GM12878 (cell line): ENCODE measurements at regions not wholly inside any gene's neighbourhood (a gene's known extent, or its start where the extent isn't known, plus 50 kb on each side); places are given as distances from the start of the nearest gene placed in this dataset.

Source experiments
- ATAC-seq: fragments of 200-7000 bp; cut with Tn5 transposase; 3 replicates; pipeline ENCODE4 v1.9.1; 2020; ENCODE audit warnings: mild to moderate bottlenecking, moderate library complexity
- BruUV-seq: library from RNA; stranded (reverse); fragments of 400-500 nt; replicated peaks from 2 replicates; lab custom pipeline; 2021; lab: Mats Ljungman, UMichigan
- CTCF ChIA-PET: fragments of 300-600 bp; sonication (Branson Sonifier 250); formaldehyde crosslinking; extraction: SDS; loops from one replicate; lab custom pipeline; 2021; ENCODE audit warnings: inconsistent platforms; lab: Yijun Ruan, JAX
- POLR2A ChIA-PET: fragments of 350-600 bp; formaldehyde crosslinking; extraction: SDS; loops from one replicate; lab custom pipeline; 2021; ENCODE audit warnings: inconsistent platforms; lab: Charles Lee
- RAD21 ChIA-PET: fragments of 300-600 bp; sonication (Branson Sonifier 250); formaldehyde crosslinking; loops from one replicate; lab custom pipeline; 2023; ENCODE audit warnings: antibody characterized with exemption; ENCODE audit not compliant: unreplicated experiment; lab: Charles Lee
- SMC1A ChIA-PET: fragments of 300-600 bp; sonication (Branson Sonifier 250); formaldehyde crosslinking; loops from one replicate; lab custom pipeline; 2023; ENCODE audit not compliant: unreplicated experiment, uncharacterized antibody; lab: Charles Lee
- DNase-seq: peaks from one replicate; pipeline ENCODE4 v3.0.0-alpha.2; 2011; ENCODE audit warnings: low read depth, low spot score
- FAIRE-seq: peaks from 3 replicates; lab custom pipeline; 2011; peaks lifted over from hg19 to GRCh38; lab: Jason Lieb, UNC
- H2AFZ ChIP-seq: 2 replicates; pipeline ENCODE4 v1.6.0; 2011; ENCODE audit warnings: low read depth, low read length, control low read depth; ENCODE audit not compliant: control insufficient read depth
- H3K27ac ChIP-seq: 2 replicates; pipeline ENCODE4 v1.5.1; 2011; ENCODE audit warnings: control low read depth; ENCODE audit not compliant: control insufficient read depth, insufficient read depth
- H3K27me3 ChIP-seq, 2 experiments: replicated peaks in 1 of 2; 2 replicates each; pipeline versions ENCODE4 v1.6.0 to v1.6.1; 2011; ENCODE audit warnings: low read length in 1 of 2; ENCODE audit not compliant: control insufficient read depth in 2 of 2, insufficient read depth in 2 of 2
- H3K36me3 ChIP-seq, 2 experiments: 2 replicates each; pipeline ENCODE4 v1.5.1; 2011; ENCODE audit warnings: low read length in 1 of 2; ENCODE audit not compliant: control insufficient read depth in 2 of 2, insufficient read depth in 2 of 2
- H3K4me1 ChIP-seq: 2 replicates; pipeline ENCODE4 v1.6.1; 2011; ENCODE audit warnings: mild to moderate bottlenecking, low read length, moderate library complexity, mixed read lengths; ENCODE audit not compliant: control insufficient read depth, insufficient read depth
- H3K4me2 ChIP-seq: 2 replicates; pipeline ENCODE4 v1.6.0; 2011; ENCODE audit warnings: control low read depth; ENCODE audit not compliant: control insufficient read depth, insufficient read depth
- H3K4me3 ChIP-seq: fragments of 200-600 bp; sonication (generic); 2 replicates; pipeline ENCODE4 v1.5.1; 2016
- H3K79me2 ChIP-seq: 2 replicates; pipeline ENCODE4 v1.6.0; 2011; ENCODE audit warnings: low read length; ENCODE audit not compliant: control insufficient read depth, insufficient read depth
- H3K9ac ChIP-seq: 2 replicates; pipeline ENCODE4 v1.8.0; 2011; ENCODE audit warnings: low read length, control low read depth, mixed read lengths; ENCODE audit not compliant: control insufficient read depth, insufficient read depth
- H3K9me3 ChIP-seq: replicated peaks from 3 replicates; pipeline ENCODE4 v1.5.1; 2011; ENCODE audit warnings: mild to moderate bottlenecking, low read length; ENCODE audit not compliant: control insufficient read depth, insufficient read depth
- H4K20me1 ChIP-seq: 2 replicates; pipeline ENCODE4 v1.6.0; 2011; ENCODE audit not compliant: control insufficient read depth, insufficient read depth
- REST ChIP-seq: IDR thresholded peaks from 2 replicates; pipeline ENCODE4 v1.6.1; 2012; ENCODE audit warnings: mild to moderate bottlenecking, low read depth, low read length
- SP1 ChIP-seq: IDR thresholded peaks from one replicate; pipeline ENCODE4 v1.6.1; 2011; ENCODE audit warnings: low read depth, low read length
- SRF ChIP-seq, 2 experiments: IDR thresholded peaks; 2 replicates each; pipeline ENCODE4 v1.6.1; 2011; ENCODE audit warnings: low read depth in 2 of 2, low read length in 2 of 2, mild to moderate bottlenecking in 1 of 2, moderate library complexity in 1 of 2
- WGBS: methylation state at CpG from one replicate; pipeline ENCODE4 v1.1.6; 2016; ENCODE audit warnings: low lambda C conversion rate; ENCODE audit not compliant: insufficient replicate concordance, insufficient coverage; ENCODE audit errors: missing lambda C conversion rate; 5-methylcytosine and 5-hydroxymethylcytosine counted together
- in situ Hi-C: fragments of 300-500 bp; cut with MboI; formaldehyde crosslinking; loops from 9 replicates; pipeline ENCODE4 v1.14.3; 2018; ENCODE audit warnings: mixed read lengths
- intact Hi-C: fragments of 100-400 bp; cut with micrococcal nuclease; formaldehyde crosslinking; loops from one replicate; pipeline ENCODE4 v1.14.2; 2022; ENCODE audit not compliant: unreplicated experiment

GRCh38 chrX:15929194-15929593, 74.6 kb upstream of the AP1S2 start (continued):
- no peak for TF ChIP-seq SRF (IDR thresholded peaks at IDR 0.05; ENCODE audit: low read depth in 2 of 2, low read length in 2 of 2)

- no peak overlapping the region for H3K9ac ChIP-seq
- H3K4me2 ChIP-seq: no peak overlapping the region
- no peaks in the 10 kb centered on the region for H3K4me1 ChIP-seq
- POLR2A ChIA-PET: no interaction called here
- no peak for DNase-seq
- no peaks in the 10 kb centered on the region for H3K36me3 ChIP-seq
- H4K20me1 ChIP-seq: no peaks in the 10 kb centered on the region
- H3K79me2 ChIP-seq: no peaks in the 10 kb centered on the region
- no peaks in the 10 kb centered on the region for H3K9me3 ChIP-seq
- 56% methylated on average over 1 of the region's 1 CpG for WGBS
- H2AFZ ChIP-seq: no peak overlapping the region
- CTCF ChIA-PET: no interaction called here
- intact Hi-C loops: no loop called here
- in situ Hi-C loops: no loop called here
- TF ChIP-seq SP1 (no peak), REST (peak; percentile 36; the same call in 1 of the 2 replicates)
- no peak for ATAC-seq
- SMC1A ChIA-PET: no interaction called here
- no peak overlapping the region for H3K27ac ChIP-seq
- H3K4me3 ChIP-seq: no peak overlapping the region
- RAD21 ChIA-PET: no interaction called here
- H3K27me3 ChIP-seq: no peaks in the 10 kb centered on the region
- BruUV-seq: no TSS peak
- no peak for FAIRE-seq
Observed at GRCh38 chrX:15926622-15927021, 72.0 kb upstream of the AP1S2 start.
